GM23248 (cell line): ENCODE measurements at regions not wholly inside any gene's neighbourhood (a gene's known extent, or its start where the extent isn't known, plus 50 kb on each side); places are given as distances from the start of the nearest gene placed in this dataset.

Experiments
- EZH2 ChIP-seq: fragments of 200-600 bp; sonication (generic); IDR thresholded peaks from 2 replicates; pipeline ENCODE4 v1.6.1; 2018; ENCODE audit warnings: antibody characterized with exemption, mild to moderate bottlenecking; ENCODE audit not compliant: insufficient read depth, poor library complexity, severe bottlenecking
- EZH2phosphoT487 ChIP-seq: fragments of 200-600 bp; sonication (generic); IDR thresholded peaks from 2 replicates; pipeline ENCODE4 v1.6.1; 2018; ENCODE audit warnings: antibody characterized with exemption, moderate library complexity, mild to moderate bottlenecking, low read depth; ENCODE audit not compliant: insufficient read depth

DNA sequence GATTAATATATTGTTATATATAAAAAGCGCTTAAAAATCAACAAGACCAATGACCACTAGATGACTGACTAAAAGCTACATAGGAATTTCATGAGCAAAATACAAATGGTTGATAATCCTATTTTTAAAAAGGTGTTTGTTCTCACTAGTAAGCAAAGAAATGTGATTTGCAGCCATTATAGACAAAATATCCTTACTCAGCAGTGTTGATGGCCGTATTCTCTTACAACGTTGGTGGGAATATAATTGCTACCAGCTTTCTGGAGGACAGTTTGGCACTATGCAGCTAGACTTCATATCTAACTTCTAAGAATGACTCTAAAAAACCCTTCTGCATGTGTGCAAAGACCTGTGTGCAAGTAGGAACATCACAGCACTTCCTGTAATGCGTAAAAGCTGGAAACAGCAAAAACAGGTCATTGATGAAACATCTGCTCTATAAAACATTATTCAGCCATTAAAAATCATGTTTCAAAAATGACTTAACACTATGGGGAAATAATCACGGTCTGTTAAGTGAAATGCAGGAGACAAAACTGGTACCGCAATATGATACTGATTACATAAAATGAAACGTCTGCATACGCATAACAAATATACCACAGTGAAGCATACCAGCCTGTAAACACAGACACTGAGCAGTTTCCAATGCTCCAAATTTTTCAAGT is 70.1 kb upstream of the LINC01488 start:
- TF ChIP-seq EZH2: no peak
- no peak for TF ChIP-seq EZH2phosphoT487
